HG02840 (cell line): ENCODE measurements at regions not wholly inside any gene's neighbourhood (a gene's known extent, or its start where the extent isn't known, plus 50 kb on each side); places are given as distances from the start of the nearest gene placed in this dataset.
"Not testable (repeated sequence)": the region's sequence is repeated elsewhere in the genome, so short reads cannot be mapped to it uniquely, and the experiment has no call there.

Source experiments
- ATAC-seq: cut with Tn5 transposase; IDR thresholded peaks from one replicate; pipeline ENCODE4 v1.9.1; 2021; ENCODE audit warnings: mild to moderate bottlenecking, moderate library complexity, moderate number of reproducible peaks; ENCODE audit not compliant: unreplicated experiment, low FRiP score

- no peak for ATAC-seq
Measured at GRCh38 chr1:38760562-38760961, 99.0 kb downstream of the RRAGC start.

- ATAC-seq: no peak
Measured at GRCh38 chr1:38758820-38759219, 100.8 kb downstream of the RRAGC start.

GRCh38 chr1:38746941-38747600, 112.5 kb downstream of the RRAGC start:
- no peak for ATAC-seq

- ATAC-seq: no peak
Measured at GRCh38 chr1:38746402-38746935, 113.1 kb downstream of the RRAGC start.

GRCh38 chr1:38745476-38746401, 113.8 kb downstream of the RRAGC start:
- no peak for ATAC-seq

- ATAC-seq: no peak
Measured at GRCh38 chr1:38744452-38745350, 114.9 kb downstream of the RRAGC start.

- no peak for ATAC-seq
Measured at GRCh38 chr1:38743184-38743583, 116.4 kb downstream of the RRAGC start.

- no peak for ATAC-seq
Measured at GRCh38 chr1:38741341-38741740, 118.2 kb downstream of the RRAGC start.

GRCh38 chr1:38740487-38740886, 119.1 kb downstream of the RRAGC start:
- no peak for ATAC-seq

GRCh38 chr1:38738207-38738606, 121.4 kb downstream of the RRAGC start:
- no peak for ATAC-seq

- ATAC-seq: no peak
Measured at GRCh38 chr1:38736399-38736798, 123.2 kb downstream of the RRAGC start.

GRCh38 chr1:38735651-38736161, 123.9 kb downstream of the RRAGC start:
- ATAC-seq: no peak

- ATAC-seq: no peak
Measured at GRCh38 chr1:38733761-38734160, 125.8 kb downstream of the RRAGC start.

GRCh38 chr1:38730511-38731397, 128.8 kb downstream of the RRAGC start:
- ATAC-seq: no peak

GRCh38 chr1:38728585-38728908, 131.0 kb downstream of the RRAGC start:
- no peak for ATAC-seq

GRCh38 chr1:38727684-38728584, 131.6 kb downstream of the RRAGC start:
- ATAC-seq: no peak

GRCh38 chr1:38725321-38725961, 134.1 kb downstream of the RRAGC start:
- ATAC-seq: not testable (repeated sequence)
